ENCODE measurements at regions not wholly inside any gene's neighbourhood (a gene's known extent, or its start where the extent isn't known, plus 50 kb on each side); places are given as distances from the start of the nearest gene placed in this dataset.

DNA sequence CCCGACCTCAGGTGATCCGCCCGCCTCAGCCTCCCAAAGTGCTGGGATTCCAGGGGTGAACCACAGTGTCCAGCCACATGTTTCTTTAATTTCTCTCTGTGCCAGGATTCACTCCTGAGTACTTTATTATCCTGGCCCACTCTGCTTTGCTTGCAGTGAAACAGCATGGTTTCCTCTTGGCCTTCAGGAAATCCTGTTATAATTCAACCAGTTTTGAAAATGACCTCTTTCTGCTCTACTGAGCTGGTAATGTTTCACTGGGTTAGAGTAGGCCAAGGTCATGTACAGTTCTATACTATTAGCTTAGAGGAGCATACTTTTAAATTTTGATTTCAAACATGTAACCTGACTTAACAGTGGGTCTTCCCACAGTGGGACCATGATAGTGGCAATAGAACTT lies 90.6 kb upstream of the PELI1 start:
- Histone ChIP-seq H3K9me2 (ENCODE audit: insufficient read depth) (peaks cover 4% of the 10 kb centered on the region; the same call in 1 of the 2 replicates), H4K20me1 (replicated peaks; ENCODE audit: insufficient read depth) (no peaks in the 10 kb centered on the region)
- no peaks in the 10 kb centered on the region for H3K27me3 Mint-ChIP-seq (ENCODE audit: insufficient read depth, low read depth, poor library complexity)

DNA sequence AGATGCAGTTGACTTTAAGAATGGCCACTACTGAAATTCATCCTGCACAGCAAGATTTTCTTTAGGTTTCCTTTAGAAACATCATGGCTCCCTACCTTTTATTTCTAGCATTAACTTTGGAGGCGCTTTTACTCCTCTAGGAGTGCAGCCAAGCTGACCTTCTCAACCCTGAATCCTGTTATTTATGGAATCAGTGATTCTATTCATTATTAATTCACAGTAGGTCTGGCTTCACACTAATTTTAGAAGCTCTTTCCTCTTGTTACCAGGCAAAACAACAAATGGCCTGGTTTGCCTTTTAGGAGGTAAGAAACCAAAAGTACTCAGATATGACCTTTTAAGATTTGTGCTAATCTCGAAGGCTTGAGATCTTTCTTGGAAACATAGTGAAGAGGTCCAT lies 93.0 kb upstream of the PELI1 start:
- Mint-ChIP-seq H3K4me1 (peaks cover 13% of the 10 kb centered on the region), H3K36me3 (ENCODE audit: low read depth) (peaks cover 12% of the 10 kb centered on the region; the same call in 1 of the 3 replicates), H3K4me3 (no peak overlapping the region), H3K27me3 (ENCODE audit: insufficient read depth, low read depth, poor library complexity) (no peaks in the 10 kb centered on the region), H3K27ac (no peak overlapping the region), H3K9me3 (no peaks in the 10 kb centered on the region)
- Histone ChIP-seq H3K9me2 (ENCODE audit: insufficient read depth) (no peaks in the 10 kb centered on the region), H3F3A (replicated peaks; ENCODE audit: low read depth) (no peaks in the 10 kb centered on the region), H3K36me3 (ENCODE audit: insufficient read depth) (no peaks in the 10 kb centered on the region), H3K27ac (ENCODE audit: low read depth) (no peak overlapping the region; the same call in 1 of the 2 replicates), H4K20me1 (replicated peaks; ENCODE audit: insufficient read depth) (no peaks in the 10 kb centered on the region), H2AFZ (no peak overlapping the region), H3K4me2 (no peak overlapping the region), H3K4me3 (no peak overlapping the region), H3K27me3 (ENCODE audit: insufficient read depth) (no peaks in the 10 kb centered on the region), H3K79me2 (replicated peaks; ENCODE audit: insufficient read depth) (no peaks in the 10 kb centered on the region; the same call in 1 of the 2 replicates), H3K4me1 (ENCODE audit: insufficient read depth) (peaks cover 13% of the 10 kb centered on the region)
- no peak for ATAC-seq
- no peak for DNase-seq (ENCODE audit: low spot score)
- no peak for TF ChIP-seq EZH2phosphoT487 (IDR thresholded peaks at IDR 0.05; ENCODE audit: unreplicated experiment)
- TF ChIP-seq CREB1 (CRISPR knock-in tag; IDR thresholded peaks at IDR 0.05; ENCODE audit: low read depth): no peak
- no peak for TF ChIP-seq STAT1 (IDR thresholded peaks at IDR 0.05; ENCODE audit: unreplicated experiment)
- no peak for TF ChIP-seq JUNB (IDR thresholded peaks at IDR 0.05; ENCODE audit: unreplicated experiment)
- no peak for TF ChIP-seq EZH2 (IDR thresholded peaks at IDR 0.05; ENCODE audit: low read depth, unreplicated experiment)
- TF ChIP-seq, protein P1, sequence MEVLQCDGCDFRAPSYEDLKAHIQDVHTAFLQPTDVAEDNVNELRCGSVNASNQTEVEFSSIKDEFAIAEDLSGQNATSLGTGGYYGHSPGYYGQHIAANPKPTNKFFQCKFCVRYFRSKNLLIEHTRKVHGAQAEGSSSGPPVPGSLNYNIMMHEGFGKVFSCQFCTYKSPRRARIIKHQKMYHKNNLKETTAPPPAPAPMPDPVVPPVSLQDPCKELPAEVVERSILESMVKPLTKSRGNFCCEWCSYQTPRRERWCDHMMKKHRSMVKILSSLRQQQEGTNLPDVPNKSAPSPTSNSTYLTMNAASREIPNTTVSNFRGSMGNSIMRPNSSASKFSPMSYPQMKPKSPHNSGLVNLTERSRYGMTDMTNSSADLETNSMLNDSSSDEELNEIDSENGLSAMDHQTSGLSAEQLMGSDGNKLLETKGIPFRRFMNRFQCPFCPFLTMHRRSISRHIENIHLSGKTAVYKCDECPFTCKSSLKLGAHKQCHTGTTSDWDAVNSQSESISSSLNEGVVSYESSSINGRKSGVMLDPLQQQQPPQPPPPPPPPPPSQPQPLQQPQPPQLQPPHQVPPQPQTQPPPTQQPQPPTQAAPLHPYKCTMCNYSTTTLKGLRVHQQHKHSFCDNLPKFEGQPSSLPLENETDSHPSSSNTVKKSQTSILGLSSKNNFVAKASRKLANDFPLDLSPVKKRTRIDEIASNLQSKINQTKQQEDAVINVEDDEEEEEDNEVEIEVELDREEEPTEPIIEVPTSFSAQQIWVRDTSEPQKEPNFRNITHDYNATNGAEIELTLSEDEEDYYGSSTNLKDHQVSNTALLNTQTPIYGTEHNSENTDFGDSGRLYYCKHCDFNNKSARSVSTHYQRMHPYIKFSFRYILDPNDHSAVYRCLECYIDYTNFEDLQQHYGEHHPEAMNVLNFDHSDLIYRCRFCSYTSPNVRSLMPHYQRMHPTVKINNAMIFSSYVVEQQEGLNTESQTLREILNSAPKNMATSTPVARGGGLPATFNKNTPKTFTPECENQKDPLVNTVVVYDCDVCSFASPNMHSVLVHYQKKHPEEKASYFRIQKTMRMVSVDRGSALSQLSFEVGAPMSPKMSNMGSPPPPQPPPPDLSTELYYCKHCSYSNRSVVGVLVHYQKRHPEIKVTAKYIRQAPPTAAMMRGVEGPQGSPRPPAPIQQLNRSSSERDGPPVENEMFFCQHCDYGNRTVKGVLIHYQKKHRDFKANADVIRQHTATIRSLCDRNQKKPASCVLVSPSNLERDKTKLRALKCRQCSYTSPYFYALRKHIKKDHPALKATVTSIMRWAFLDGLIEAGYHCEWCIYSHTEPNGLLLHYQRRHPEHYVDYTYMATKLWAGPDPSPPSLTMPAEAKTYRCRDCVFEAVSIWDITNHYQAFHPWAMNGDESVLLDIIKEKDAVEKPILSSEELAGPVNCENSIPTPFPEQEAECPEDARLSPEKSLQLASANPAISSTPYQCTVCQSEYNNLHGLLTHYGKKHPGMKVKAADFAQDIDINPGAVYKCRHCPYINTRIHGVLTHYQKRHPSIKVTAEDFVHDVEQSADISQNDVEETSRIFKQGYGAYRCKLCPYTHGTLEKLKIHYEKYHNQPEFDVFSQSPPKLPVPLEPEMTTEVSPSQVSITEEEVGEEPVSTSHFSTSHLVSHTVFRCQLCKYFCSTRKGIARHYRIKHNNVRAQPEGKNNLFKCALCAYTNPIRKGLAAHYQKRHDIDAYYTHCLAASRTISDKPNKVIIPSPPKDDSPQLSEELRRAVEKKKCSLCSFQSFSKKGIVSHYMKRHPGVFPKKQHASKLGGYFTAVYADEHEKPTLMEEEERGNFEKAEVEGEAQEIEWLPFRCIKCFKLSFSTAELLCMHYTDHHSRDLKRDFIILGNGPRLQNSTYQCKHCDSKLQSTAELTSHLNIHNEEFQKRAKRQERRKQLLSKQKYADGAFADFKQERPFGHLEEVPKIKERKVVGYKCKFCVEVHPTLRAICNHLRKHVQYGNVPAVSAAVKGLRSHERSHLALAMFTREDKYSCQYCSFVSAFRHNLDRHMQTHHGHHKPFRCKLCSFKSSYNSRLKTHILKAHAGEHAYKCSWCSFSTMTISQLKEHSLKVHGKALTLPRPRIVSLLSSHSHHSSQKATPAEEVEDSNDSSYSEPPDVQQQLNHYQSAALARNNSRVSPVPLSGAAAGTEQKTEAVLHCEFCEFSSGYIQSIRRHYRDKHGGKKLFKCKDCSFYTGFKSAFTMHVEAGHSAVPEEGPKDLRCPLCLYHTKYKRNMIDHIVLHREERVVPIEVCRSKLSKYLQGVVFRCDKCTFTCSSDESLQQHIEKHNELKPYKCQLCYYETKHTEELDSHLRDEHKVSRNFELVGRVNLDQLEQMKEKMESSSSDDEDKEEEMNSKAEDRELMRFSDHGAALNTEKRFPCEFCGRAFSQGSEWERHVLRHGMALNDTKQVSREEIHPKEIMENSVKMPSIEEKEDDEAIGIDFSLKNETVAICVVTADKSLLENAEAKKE (CRISPR knock-in tag; IDR thresholded peaks at IDR 0.05): no peak
- TF ChIP-seq, protein P2, sequence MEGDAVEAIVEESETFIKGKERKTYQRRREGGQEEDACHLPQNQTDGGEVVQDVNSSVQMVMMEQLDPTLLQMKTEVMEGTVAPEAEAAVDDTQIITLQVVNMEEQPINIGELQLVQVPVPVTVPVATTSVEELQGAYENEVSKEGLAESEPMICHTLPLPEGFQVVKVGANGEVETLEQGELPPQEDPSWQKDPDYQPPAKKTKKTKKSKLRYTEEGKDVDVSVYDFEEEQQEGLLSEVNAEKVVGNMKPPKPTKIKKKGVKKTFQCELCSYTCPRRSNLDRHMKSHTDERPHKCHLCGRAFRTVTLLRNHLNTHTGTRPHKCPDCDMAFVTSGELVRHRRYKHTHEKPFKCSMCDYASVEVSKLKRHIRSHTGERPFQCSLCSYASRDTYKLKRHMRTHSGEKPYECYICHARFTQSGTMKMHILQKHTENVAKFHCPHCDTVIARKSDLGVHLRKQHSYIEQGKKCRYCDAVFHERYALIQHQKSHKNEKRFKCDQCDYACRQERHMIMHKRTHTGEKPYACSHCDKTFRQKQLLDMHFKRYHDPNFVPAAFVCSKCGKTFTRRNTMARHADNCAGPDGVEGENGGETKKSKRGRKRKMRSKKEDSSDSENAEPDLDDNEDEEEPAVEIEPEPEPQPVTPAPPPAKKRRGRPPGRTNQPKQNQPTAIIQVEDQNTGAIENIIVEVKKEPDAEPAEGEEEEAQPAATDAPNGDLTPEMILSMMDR (conservative IDR thresholded peaks at IDR 0.05; ENCODE audit: low read depth in 2 of 2): no peak
- TF ChIP-seq, protein P3, sequence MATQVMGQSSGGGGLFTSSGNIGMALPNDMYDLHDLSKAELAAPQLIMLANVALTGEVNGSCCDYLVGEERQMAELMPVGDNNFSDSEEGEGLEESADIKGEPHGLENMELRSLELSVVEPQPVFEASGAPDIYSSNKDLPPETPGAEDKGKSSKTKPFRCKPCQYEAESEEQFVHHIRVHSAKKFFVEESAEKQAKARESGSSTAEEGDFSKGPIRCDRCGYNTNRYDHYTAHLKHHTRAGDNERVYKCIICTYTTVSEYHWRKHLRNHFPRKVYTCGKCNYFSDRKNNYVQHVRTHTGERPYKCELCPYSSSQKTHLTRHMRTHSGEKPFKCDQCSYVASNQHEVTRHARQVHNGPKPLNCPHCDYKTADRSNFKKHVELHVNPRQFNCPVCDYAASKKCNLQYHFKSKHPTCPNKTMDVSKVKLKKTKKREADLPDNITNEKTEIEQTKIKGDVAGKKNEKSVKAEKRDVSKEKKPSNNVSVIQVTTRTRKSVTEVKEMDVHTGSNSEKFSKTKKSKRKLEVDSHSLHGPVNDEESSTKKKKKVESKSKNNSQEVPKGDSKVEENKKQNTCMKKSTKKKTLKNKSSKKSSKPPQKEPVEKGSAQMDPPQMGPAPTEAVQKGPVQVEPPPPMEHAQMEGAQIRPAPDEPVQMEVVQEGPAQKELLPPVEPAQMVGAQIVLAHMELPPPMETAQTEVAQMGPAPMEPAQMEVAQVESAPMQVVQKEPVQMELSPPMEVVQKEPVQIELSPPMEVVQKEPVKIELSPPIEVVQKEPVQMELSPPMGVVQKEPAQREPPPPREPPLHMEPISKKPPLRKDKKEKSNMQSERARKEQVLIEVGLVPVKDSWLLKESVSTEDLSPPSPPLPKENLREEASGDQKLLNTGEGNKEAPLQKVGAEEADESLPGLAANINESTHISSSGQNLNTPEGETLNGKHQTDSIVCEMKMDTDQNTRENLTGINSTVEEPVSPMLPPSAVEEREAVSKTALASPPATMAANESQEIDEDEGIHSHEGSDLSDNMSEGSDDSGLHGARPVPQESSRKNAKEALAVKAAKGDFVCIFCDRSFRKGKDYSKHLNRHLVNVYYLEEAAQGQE (IDR thresholded peaks at IDR 0.05; ENCODE audit: unreplicated experiment): no peak

More for the DNA sequence above, 90.6 kb upstream of the PELI1 start:
- no peaks in the 10 kb centered on the region; the same call in 1 of the 2 replicates for H3F3A ChIP-seq (replicated peaks; ENCODE audit: low read depth)
- no peak overlapping the region for H3K4me3 ChIP-seq
- no peak overlapping the region for H3K27ac ChIP-seq (ENCODE audit: low read depth)
- no peak overlapping the region for H2AFZ ChIP-seq
- TF ChIP-seq ZNF331 (CRISPR knock-in tag; IDR thresholded peaks at IDR 0.05; ENCODE audit: low read depth): no peak
- TF ChIP-seq POLR2AphosphoS5 (IDR thresholded peaks at IDR 0.05; ENCODE audit: low read depth): no peak
- ATAC-seq (no peak), DNase-seq (ENCODE audit: low spot score) (no peak)
- no peaks in the 10 kb centered on the region for H3K27me3 ChIP-seq (ENCODE audit: insufficient read depth)
- no peaks in the 10 kb centered on the region for H3K36me3 ChIP-seq (ENCODE audit: insufficient read depth)
- Mint-ChIP-seq H3K36me3 (ENCODE audit: low read depth) (peaks cover 3% of the 10 kb centered on the region; the same call in 2 of the 3 replicates), H3K4me3 (no peak overlapping the region), H3K9me3 (no peaks in the 10 kb centered on the region; the same call in 2 of the 3 replicates), H3K4me1 (peaks cover 23% of the 10 kb centered on the region), H3K27ac (no peak overlapping the region)
- H3K4me2 ChIP-seq: no peak overlapping the region
- H3K4me1 ChIP-seq (ENCODE audit: insufficient read depth): peaks cover 17% of the 10 kb centered on the region
- H3K79me2 ChIP-seq (replicated peaks; ENCODE audit: insufficient read depth): no peaks in the 10 kb centered on the region; the same call in 1 of the 2 replicates

Measured in GM23338 (cell line).